WTC11 (cell line): ENCODE measurements at regions not wholly inside any gene's neighbourhood (a gene's known extent, or its start where the extent isn't known, plus 50 kb on each side); places are given as distances from the start of the nearest gene placed in this dataset.

ENCODE experiments used
- ATAC-seq: fragments of 200-7000 bp; cut with Tn5 transposase; 2 replicates; pipeline ENCODE4 v1.10.0; 2021; ENCODE audit warnings: mild to moderate bottlenecking, moderate library complexity
- CTCF ChIA-PET: fragments of 300-600 bp; sonication (Branson Sonifier 250); formaldehyde crosslinking; loops from one replicate; lab custom pipeline; 2021; ENCODE audit warnings: antibody characterized with exemption; lab: Charles Lee
- POLR2A ChIA-PET: fragments of 350-600 bp; sonication (Branson Sonifier 250); formaldehyde crosslinking; loops from one replicate; lab custom pipeline; 2021; ENCODE audit warnings: antibody characterized with exemption; lab: Charles Lee
- DNase-seq: peaks from one replicate; pipeline ENCODE4 v3.0.0; 2021; ENCODE audit warnings: low spot score
- H3K27ac Mint-ChIP-seq: 2 replicates; pipeline ENCODE4 v1.8.0; 2021; ENCODE audit warnings: mixed read lengths
- H3K27me3 Mint-ChIP-seq: 2 replicates; pipeline ENCODE4 v1.8.0; 2021; ENCODE audit warnings: low read depth, mild to moderate bottlenecking, moderate library complexity, mixed read lengths
- H3K36me3 Mint-ChIP-seq: 2 replicates; pipeline ENCODE4 v1.8.0; 2021; ENCODE audit warnings: mixed read lengths
- H3K4me1 Mint-ChIP-seq: 2 replicates; pipeline ENCODE4 v1.8.0; 2022; ENCODE audit warnings: mixed read lengths
- H3K4me3 Mint-ChIP-seq: 2 replicates; pipeline ENCODE4 v1.8.0; 2021; ENCODE audit warnings: mild to moderate bottlenecking, moderate library complexity, mixed read lengths
- H3K9me3 Mint-ChIP-seq: 2 replicates; pipeline ENCODE4 v1.8.0; 2021; ENCODE audit warnings: mixed read lengths
- CREM ChIP-seq: sonication (generic); formaldehyde crosslinking; IDR thresholded peaks from 2 replicates; pipeline ENCODE4 v1.8.1; 2022; ENCODE audit warnings: mild to moderate bottlenecking, missing genetic modification reagents, moderate library complexity
- EMX1 ChIP-seq: fragments of 250-450 bp; sonication (Bioruptor Pico); IDR thresholded peaks from 2 replicates; pipeline ENCODE4 v1.8.0; 2021; ENCODE audit warnings: mild to moderate bottlenecking
- ESRRA ChIP-seq: sonication (generic); formaldehyde crosslinking; IDR thresholded peaks from 2 replicates; pipeline ENCODE4 v1.8.1; 2022; ENCODE audit warnings: mild to moderate bottlenecking, missing genetic modification reagents, borderline replicate concordance
- ETV6 ChIP-seq: sonication (generic); formaldehyde crosslinking; IDR thresholded peaks from 2 replicates; pipeline ENCODE4 v1.8.1; 2022; ENCODE audit warnings: mild to moderate bottlenecking, missing genetic modification reagents
- GABPB1 ChIP-seq: sonication (generic); formaldehyde crosslinking; IDR thresholded peaks from 2 replicates; pipeline ENCODE4 v1.8.1; 2023; ENCODE audit warnings: mild to moderate bottlenecking, missing genetic modification reagents
- GRHL2 ChIP-seq: fragments of 250-450 bp; sonication (Bioruptor Pico); IDR thresholded peaks from 2 replicates; pipeline ENCODE4 v1.8.0; 2022; ENCODE audit warnings: mild to moderate bottlenecking, moderate library complexity; ENCODE audit not compliant: insufficient replicate concordance, severe bottlenecking
- HMGA2 ChIP-seq: fragments of 250-450 bp; sonication (Bioruptor Pico); IDR thresholded peaks from 2 replicates; pipeline ENCODE4 v1.4.0; 2021; ENCODE audit warnings: mild to moderate bottlenecking, moderate library complexity
- JAZF1 ChIP-seq: fragments of 250-450 bp; sonication (Bioruptor Pico); IDR thresholded peaks from 2 replicates; pipeline ENCODE4 v1.9.0; 2021; ENCODE audit warnings: moderate library complexity, mild to moderate bottlenecking, inconsistent platforms
- NR1H2 ChIP-seq: sonication (generic); formaldehyde crosslinking; IDR thresholded peaks from 2 replicates; pipeline ENCODE4 v1.9.0; 2021; ENCODE audit warnings: mild to moderate bottlenecking, moderate library complexity, missing genetic modification reagents
- SMAD3 ChIP-seq: sonication (generic); formaldehyde crosslinking; IDR thresholded peaks from 2 replicates; pipeline ENCODE4 v1.8.0; 2022; ENCODE audit warnings: missing genetic modification reagents, mild to moderate bottlenecking, borderline replicate concordance
- SOX15 ChIP-seq: fragments of 250-450 bp; sonication (Bioruptor Pico); IDR thresholded peaks from 2 replicates; pipeline ENCODE4 v1.9.0; 2021; ENCODE audit warnings: mild to moderate bottlenecking
- SP1 ChIP-seq: sonication (generic); formaldehyde crosslinking; conservative IDR thresholded peaks from 2 replicates; pipeline ENCODE4 v1.8.1; 2022; ENCODE audit warnings: missing genetic modification reagents
- TEAD1 ChIP-seq: sonication (generic); formaldehyde crosslinking; IDR thresholded peaks from 2 replicates; pipeline ENCODE4 v1.8.0; 2022; ENCODE audit warnings: mild to moderate bottlenecking, missing genetic modification reagents
- TP53 ChIP-seq: sonication (generic); formaldehyde crosslinking; IDR thresholded peaks from 2 replicates; pipeline ENCODE4 v1.8.1; 2023; ENCODE audit warnings: mild to moderate bottlenecking, missing genetic modification reagents
- ZNF138 ChIP-seq: sonication (generic); formaldehyde crosslinking; conservative IDR thresholded peaks from 2 replicates; pipeline ENCODE4 v1.8.1; 2022; ENCODE audit warnings: mild to moderate bottlenecking, moderate library complexity, missing genetic modification reagents
- ZNF219 ChIP-seq: sonication (generic); formaldehyde crosslinking; IDR thresholded peaks from 2 replicates; pipeline ENCODE4 v1.8.0; 2023; ENCODE audit warnings: missing genetic modification reagents, mild to moderate bottlenecking, borderline replicate concordance
- ZNF396 ChIP-seq: fragments of 250-450 bp; sonication (Bioruptor Pico); IDR thresholded peaks from 2 replicates; pipeline ENCODE4 v1.8.0; 2021; ENCODE audit warnings: mild to moderate bottlenecking, moderate library complexity, borderline replicate concordance
- ZNF416 ChIP-seq: fragments of 250-450 bp; sonication (Bioruptor Pico); IDR thresholded peaks from 2 replicates; pipeline ENCODE4 v1.9.0; 2021; ENCODE audit warnings: mild to moderate bottlenecking, inconsistent platforms
- ZNF423 ChIP-seq: fragments of 250-450 bp; sonication (Bioruptor Pico); IDR thresholded peaks from 2 replicates; pipeline ENCODE4 v2.1.2; 2022; ENCODE audit warnings: mild to moderate bottlenecking, moderate library complexity
- ZNF671 ChIP-seq: fragments of 250-450 bp; sonication (Bioruptor Pico); IDR thresholded peaks from 2 replicates; pipeline ENCODE4 v1.8.0; 2021; ENCODE audit warnings: mild to moderate bottlenecking
- TF ChIP-seq, protein P1 (sequence below): sonication (generic); formaldehyde crosslinking; IDR thresholded peaks from 2 replicates; pipeline ENCODE4 v1.8.1; 2023; ENCODE audit warnings: mild to moderate bottlenecking, missing genetic modification reagents, moderate library complexity
- TF ChIP-seq, protein P2 (sequence below): sonication (generic); formaldehyde crosslinking; IDR thresholded peaks from 2 replicates; pipeline ENCODE4 v1.8.1; 2022; ENCODE audit warnings: missing genetic modification reagents, borderline replicate concordance
- TF ChIP-seq, protein P3 (sequence below): sonication (generic); formaldehyde crosslinking; IDR thresholded peaks from 2 replicates; pipeline ENCODE4 v1.8.1; 2023; ENCODE audit warnings: mild to moderate bottlenecking, missing genetic modification reagents, moderate library complexity
- TF ChIP-seq, protein P4 (sequence below): sonication (generic); formaldehyde crosslinking; IDR thresholded peaks from 2 replicates; pipeline ENCODE4 v1.8.0; 2023; ENCODE audit warnings: missing genetic modification reagents

DNA sequence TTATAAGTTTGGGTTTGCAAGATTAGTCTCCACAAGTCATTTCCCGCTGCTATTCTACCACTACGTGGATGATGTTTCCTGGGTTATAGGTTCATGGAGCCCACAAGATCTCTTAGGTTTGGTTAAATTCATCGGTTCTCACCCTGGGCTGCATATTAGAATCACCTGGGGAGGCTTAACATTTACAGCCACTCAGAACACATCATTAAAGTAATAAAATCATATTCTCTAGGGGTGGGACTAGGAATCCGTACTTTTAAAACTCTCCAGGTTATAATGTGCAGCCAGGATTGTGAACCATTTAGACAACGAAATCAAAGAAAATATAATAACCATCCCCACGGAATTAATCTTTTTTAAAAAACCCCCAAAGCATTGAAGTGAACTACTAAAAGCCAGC lies 167.7 kb downstream of the ACTR3 start:
- Mint-ChIP-seq H3K4me1 (no peaks in the 10 kb centered on the region), H3K27me3 (no peaks in the 10 kb centered on the region; the same call in 1 of the 2 replicates), H3K4me3 (no peak overlapping the region)
- ATAC-seq, result no peak
- CTCF ChIA-PET, result no interaction called here
- no peak for TF ChIP-seq JAZF1 (CRISPR knock-in tag)
- no peak for TF ChIP-seq GABPB1
- TF ChIP-seq ETV6 (CRISPR knock-in tag), result no peak
- no peak for TF ChIP-seq ESRRA
- no peak for TF ChIP-seq SMAD3
- no peak for TF ChIP-seq ZNF138
- no peak for TF ChIP-seq SP1
- TF ChIP-seq, protein P1, sequence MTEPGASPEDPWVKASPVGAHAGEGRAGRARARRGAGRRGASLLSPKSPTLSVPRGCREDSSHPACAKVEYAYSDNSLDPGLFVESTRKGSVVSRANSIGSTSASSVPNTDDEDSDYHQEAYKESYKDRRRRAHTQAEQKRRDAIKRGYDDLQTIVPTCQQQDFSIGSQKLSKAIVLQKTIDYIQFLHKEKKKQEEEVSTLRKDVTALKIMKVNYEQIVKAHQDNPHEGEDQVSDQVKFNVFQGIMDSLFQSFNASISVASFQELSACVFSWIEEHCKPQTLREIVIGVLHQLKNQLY, result no peak
- TF ChIP-seq NR1H2, result no peak
- TF ChIP-seq ZNF671, result no peak
- no peak for TF ChIP-seq ZNF416 (CRISPR knock-in tag)
- TF ChIP-seq, all 79 proteins: peak for 0
- H3K27ac Mint-ChIP-seq, result no peak overlapping the region
- peaks cover 66% of the 10 kb centered on the region for H3K9me3 Mint-ChIP-seq
- no peak for DNase-seq
- H3K36me3 Mint-ChIP-seq, result peaks cover 24% of the 10 kb centered on the region
- POLR2A ChIA-PET, result no interaction called here

DNA sequence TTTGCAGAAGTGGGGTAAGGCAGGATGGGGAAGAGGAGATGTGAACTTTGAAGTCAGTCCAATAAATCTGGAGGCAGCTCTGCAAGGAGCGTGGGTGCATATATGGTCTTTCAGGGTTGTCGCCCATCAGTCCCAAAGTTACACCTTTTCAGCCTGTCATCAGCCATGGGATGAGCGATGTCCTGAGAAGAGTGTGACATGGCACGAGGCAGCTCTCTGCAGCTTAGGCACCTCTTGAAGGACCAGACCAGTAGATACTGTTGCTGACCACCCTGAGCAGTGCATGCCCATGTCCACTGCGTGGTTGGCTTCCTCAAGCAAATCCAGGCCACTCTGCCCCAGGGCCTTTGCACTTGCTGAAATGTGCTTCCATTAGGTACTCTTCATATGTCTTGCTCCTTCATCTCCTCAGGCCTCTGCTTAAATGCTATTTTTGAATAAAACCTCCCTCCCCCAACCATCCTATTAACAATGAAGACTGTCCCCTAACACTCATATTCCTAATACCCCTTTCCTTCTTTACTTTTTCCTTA lies 171.7 kb downstream of the ACTR3 start:
- H3K27me3 Mint-ChIP-seq, result no peaks in the 10 kb centered on the region
- no peak for ATAC-seq
- no peak overlapping the region for H3K27ac Mint-ChIP-seq
- peaks cover 22% of the 10 kb centered on the region for H3K36me3 Mint-ChIP-seq
- no peak overlapping the region for H3K4me3 Mint-ChIP-seq
- no peak for DNase-seq
- TF ChIP-seq ZNF423 (CRISPR knock-in tag) (no peak), TEAD1 (CRISPR knock-in tag) (no peak), EMX1 (no peak), ZNF219 (no peak), JAZF1 (CRISPR knock-in tag) (no peak), HMGA2 (no peak), ZNF416 (CRISPR knock-in tag) (no peak), CREM (CRISPR knock-in tag) (no peak), GRHL2 (CRISPR knock-in tag) (no peak), SOX15 (CRISPR knock-in tag) (no peak), TP53 (no peak), ZNF396 (CRISPR knock-in tag) (no peak)
- TF ChIP-seq, protein P2, sequence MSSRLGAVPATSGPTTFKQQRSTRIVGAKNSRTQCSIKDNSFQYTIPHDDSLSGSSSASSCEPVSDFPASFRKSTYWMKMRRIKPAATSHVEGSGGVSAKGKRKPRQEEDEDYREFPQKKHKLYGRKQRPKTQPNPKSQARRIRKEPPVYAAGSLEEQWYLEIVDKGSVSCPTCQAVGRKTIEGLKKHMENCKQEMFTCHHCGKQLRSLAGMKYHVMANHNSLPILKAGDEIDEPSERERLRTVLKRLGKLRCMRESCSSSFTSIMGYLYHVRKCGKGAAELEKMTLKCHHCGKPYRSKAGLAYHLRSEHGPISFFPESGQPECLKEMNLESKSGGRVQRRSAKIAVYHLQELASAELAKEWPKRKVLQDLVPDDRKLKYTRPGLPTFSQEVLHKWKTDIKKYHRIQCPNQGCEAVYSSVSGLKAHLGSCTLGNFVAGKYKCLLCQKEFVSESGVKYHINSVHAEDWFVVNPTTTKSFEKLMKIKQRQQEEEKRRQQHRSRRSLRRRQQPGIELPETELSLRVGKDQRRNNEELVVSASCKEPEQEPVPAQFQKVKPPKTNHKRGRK (CRISPR knock-in tag), result no peak
- TF ChIP-seq, protein P3, sequence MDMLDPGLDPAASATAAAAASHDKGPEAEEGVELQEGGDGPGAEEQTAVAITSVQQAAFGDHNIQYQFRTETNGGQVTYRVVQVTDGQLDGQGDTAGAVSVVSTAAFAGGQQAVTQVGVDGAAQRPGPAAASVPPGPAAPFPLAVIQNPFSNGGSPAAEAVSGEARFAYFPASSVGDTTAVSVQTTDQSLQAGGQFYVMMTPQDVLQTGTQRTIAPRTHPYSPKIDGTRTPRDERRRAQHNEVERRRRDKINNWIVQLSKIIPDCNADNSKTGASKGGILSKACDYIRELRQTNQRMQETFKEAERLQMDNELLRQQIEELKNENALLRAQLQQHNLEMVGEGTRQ (CRISPR knock-in tag), result no peak
- TF ChIP-seq, protein P4, sequence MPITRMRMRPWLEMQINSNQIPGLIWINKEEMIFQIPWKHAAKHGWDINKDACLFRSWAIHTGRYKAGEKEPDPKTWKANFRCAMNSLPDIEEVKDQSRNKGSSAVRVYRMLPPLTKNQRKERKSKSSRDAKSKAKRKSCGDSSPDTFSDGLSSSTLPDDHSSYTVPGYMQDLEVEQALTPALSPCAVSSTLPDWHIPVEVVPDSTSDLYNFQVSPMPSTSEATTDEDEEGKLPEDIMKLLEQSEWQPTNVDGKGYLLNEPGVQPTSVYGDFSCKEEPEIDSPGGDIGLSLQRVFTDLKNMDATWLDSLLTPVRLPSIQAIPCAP (CRISPR knock-in tag), result no peak
- CTCF ChIA-PET, result no interaction called here
- peaks cover 4% of the 10 kb centered on the region; the same call in 1 of the 2 replicates for H3K4me1 Mint-ChIP-seq
- POLR2A ChIA-PET, result no interaction called here
- peaks cover 44% of the 10 kb centered on the region for H3K9me3 Mint-ChIP-seq
